H9 (cell line): ENCODE measurements at regions not wholly inside any gene's neighbourhood (a gene's known extent, or its start where the extent isn't known, plus 50 kb on each side); places are given as distances from the start of the nearest gene placed in this dataset.

Experiments used
- DNase-seq: peaks from one replicate; pipeline ENCODE4 v3.0.0-alpha.2; 2017
- H2AFZ ChIP-seq: one replicate; pipeline ENCODE4 v1.6.1; 2013; ENCODE audit warnings: mild to moderate bottlenecking, low read length, control low read depth, moderate library complexity
- H2AK5ac ChIP-seq: 2 replicates; pipeline ENCODE4 v1.6.1; 2013; ENCODE audit warnings: low read length, control low read depth, mixed read lengths; ENCODE audit not compliant: insufficient read length
- H2BK120ac ChIP-seq: one replicate; pipeline ENCODE4 v1.6.1; 2013; ENCODE audit warnings: low read depth, mild to moderate bottlenecking, low read length, control low read depth, inconsistent platforms; ENCODE audit not compliant: poor library complexity, severe bottlenecking
- H2BK12ac ChIP-seq: 2 replicates; pipeline ENCODE4 v1.6.1; 2013; ENCODE audit warnings: low read length, control low read depth, mixed read lengths, low read depth; ENCODE audit not compliant: insufficient read length
- H2BK15ac ChIP-seq: 2 replicates; pipeline ENCODE4 v1.6.1; 2013; ENCODE audit warnings: low read depth, low read length, control low read depth
- H2BK20ac ChIP-seq: one replicate; pipeline ENCODE4 v1.6.1; 2013; ENCODE audit warnings: low read depth, mild to moderate bottlenecking, low read length, control low read depth, inconsistent platforms; ENCODE audit not compliant: poor library complexity, severe bottlenecking
- H2BK5ac ChIP-seq: 2 replicates; pipeline ENCODE4 v1.6.1; 2013; ENCODE audit warnings: low read length, control low read depth, mixed read lengths; ENCODE audit not compliant: insufficient read length
- H3K14ac ChIP-seq: 2 replicates; pipeline ENCODE4 v1.6.1; 2013; ENCODE audit warnings: low read length, control low read depth; ENCODE audit not compliant: insufficient read depth
- H3K18ac ChIP-seq: 2 replicates; pipeline ENCODE4 v1.6.1; 2013; ENCODE audit warnings: low read depth, mild to moderate bottlenecking, mixed read lengths, low read length, control low read depth; ENCODE audit not compliant: insufficient read length
- H3K23ac ChIP-seq: 2 replicates; pipeline ENCODE4 v1.6.1; 2013; ENCODE audit warnings: low read length, control low read depth, mixed read lengths, low read depth; ENCODE audit not compliant: insufficient read length
- H3K23me2 ChIP-seq: 2 replicates; pipeline ENCODE4 v1.6.1; 2013; ENCODE audit warnings: low read depth, mild to moderate bottlenecking, mixed read lengths, low read length, control low read depth; ENCODE audit not compliant: insufficient read length, poor library complexity, severe bottlenecking
- H3K27ac ChIP-seq: 2 replicates; pipeline ENCODE4 v1.5.1; 2013; ENCODE audit warnings: low read length, control low read depth, mixed read lengths, low read depth; ENCODE audit not compliant: insufficient read length
- H3K27me3 ChIP-seq: 2 replicates; pipeline ENCODE4 v1.6.1; 2013; ENCODE audit warnings: low read length, control low read depth, inconsistent platforms; ENCODE audit not compliant: insufficient read depth
- H3K4ac ChIP-seq: 2 replicates; pipeline ENCODE4 v1.6.1; 2013; ENCODE audit warnings: low read depth, mild to moderate bottlenecking, control low read depth, inconsistent platforms, low read length, moderate library complexity
- H3K4me1 ChIP-seq: 2 replicates; pipeline ENCODE4 v1.6.1; 2013; ENCODE audit warnings: low read length, control low read depth, inconsistent platforms; ENCODE audit not compliant: insufficient read depth
- H3K4me2 ChIP-seq: 2 replicates; pipeline ENCODE4 v1.6.1; 2013; ENCODE audit warnings: low read length, control low read depth, mixed read lengths; ENCODE audit not compliant: insufficient read length, insufficient read depth
- H3K56ac ChIP-seq: 2 replicates; pipeline ENCODE4 v1.6.1; 2013; ENCODE audit warnings: low read depth, mild to moderate bottlenecking, mixed read lengths, low read length, control low read depth; ENCODE audit not compliant: insufficient read length
- H3K79me1 ChIP-seq: 2 replicates; pipeline ENCODE4 v1.6.1; 2013; ENCODE audit warnings: low read depth, mild to moderate bottlenecking, moderate library complexity, low read length, control low read depth, inconsistent platforms; ENCODE audit not compliant: insufficient read depth, poor library complexity, severe bottlenecking
- H3K79me2 ChIP-seq: 2 replicates; pipeline ENCODE4 v1.6.1; 2013; ENCODE audit warnings: low read length, control low read depth, inconsistent platforms; ENCODE audit not compliant: insufficient read depth
- H3K9ac ChIP-seq: 2 replicates; pipeline ENCODE4 v1.6.1; 2013; ENCODE audit warnings: low read length, control low read depth, mixed read lengths; ENCODE audit not compliant: insufficient read length; ENCODE audit errors: extremely low read depth
- H3K9me3 ChIP-seq: one replicate; pipeline ENCODE4 v1.6.1; 2013; ENCODE audit warnings: low read depth, low read length, inconsistent platforms; ENCODE audit not compliant: control insufficient read depth
- H3T11ph ChIP-seq: one replicate; pipeline ENCODE4 v1.6.1; 2013; ENCODE audit warnings: mild to moderate bottlenecking, low read length, control low read depth, inconsistent platforms
- H4K20me1 ChIP-seq: one replicate; pipeline ENCODE4 v1.6.1; 2013; ENCODE audit not compliant: control insufficient read depth, insufficient read length, insufficient read depth
- H4K5ac ChIP-seq: 2 replicates; pipeline ENCODE4 v1.6.1; 2013; ENCODE audit warnings: low read depth, mild to moderate bottlenecking, mixed read lengths, low read length, control low read depth; ENCODE audit not compliant: insufficient read length
- H4K8ac ChIP-seq: replicated peaks from 2 replicates; pipeline ENCODE4 v1.6.1; 2013; ENCODE audit warnings: low read length, control low read depth, mixed read lengths, low read depth; ENCODE audit not compliant: insufficient read length
- H4K91ac ChIP-seq: 2 replicates; pipeline ENCODE4 v1.6.1; 2013; ENCODE audit warnings: low read depth, mild to moderate bottlenecking, moderate library complexity, mixed read lengths, low read length, control low read depth; ENCODE audit not compliant: insufficient read length
- H3K27ac Mint-ChIP-seq, 3 experiments: 2 replicates in 2 of 3; 3 replicates in 1 of 3; pipeline ENCODE4 v1.8.0; 2020 to 2021; ENCODE audit warnings: mixed read lengths in 3 of 3, mild to moderate bottlenecking in 1 of 3, moderate library complexity in 1 of 3
- H3K27me3 Mint-ChIP-seq: 2 replicates; pipeline ENCODE4 v1.8.0; 2021; ENCODE audit warnings: low read depth, mild to moderate bottlenecking, moderate library complexity, mixed read lengths
- H3K36me3 Mint-ChIP-seq, 3 experiments: 2 replicates in 2 of 3; 3 replicates in 1 of 3; pipeline ENCODE4 v1.8.0; 2020 to 2021; ENCODE audit warnings: low read depth in 3 of 3, mixed read lengths in 3 of 3; ENCODE audit not compliant: insufficient read depth in 1 of 3
- H3K4me1 Mint-ChIP-seq, 2 experiments: 2 replicates each; pipeline ENCODE4 v1.8.0; 2020; ENCODE audit warnings: mixed read lengths in 2 of 2
- H3K4me3 Mint-ChIP-seq, 2 experiments: 2 replicates in 1 of 2; 3 replicates in 1 of 2; pipeline ENCODE4 v1.8.0; 2020 to 2021; ENCODE audit warnings: mild to moderate bottlenecking in 2 of 2, mixed read lengths in 2 of 2, moderate library complexity in 1 of 2
- H3K9me3 Mint-ChIP-seq, 2 experiments: 2 replicates in 1 of 2; 3 replicates in 1 of 2; pipeline ENCODE4 v1.8.0; 2020; ENCODE audit warnings: mild to moderate bottlenecking in 2 of 2, mixed read lengths in 2 of 2, moderate library complexity in 1 of 2
- CTCF ChIP-seq: fragments of 200-600 bp; sonication (generic); conservative IDR thresholded peaks from 3 replicates; pipeline ENCODE4 v1.8.0; 2021; ENCODE audit warnings: antibody characterized with exemption, mild to moderate bottlenecking
- WGBS: extraction: QIAGEN DNeasy Blood & Tissue Kit; methylation state at CpG from one replicate; pipeline ENCODE4 v1.1.7; 2013; ENCODE audit warnings: missing lambda C conversion rate, low lambda C conversion rate, mixed read lengths; ENCODE audit not compliant: insufficient read length; ENCODE audit errors: extremely low coverage; 5-methylcytosine and 5-hydroxymethylcytosine counted together

- H3K79me1 ChIP-seq: no peaks in the 10 kb centered on the region
- TF ChIP-seq CTCF: no peak
Observed at GRCh38 chr2:67471681-67472080, 74.5 kb downstream of the ETAA1 start.

More at GRCh38 chr2:67471681-67472080, 74.5 kb downstream of the ETAA1 start:
- no peak overlapping the region for H3K4ac ChIP-seq
- H3K27ac ChIP-seq: no peak overlapping the region
- no peak overlapping the region for H2AK5ac ChIP-seq
- peaks cover 0 to 5% of the 10 kb centered on the region in 2 experiments; a peak in 1 of 4 replicates for H3K4me1 Mint-ChIP-seq
- H2BK20ac ChIP-seq: no peak overlapping the region
- H2BK12ac ChIP-seq: no peak overlapping the region
- H3K36me3 Mint-ChIP-seq: no peaks in the 10 kb centered on the region; a peak in 1 of 7 replicates
- H3K79me2 ChIP-seq: no peaks in the 10 kb centered on the region
- no peak overlapping the region for H3K14ac ChIP-seq
- no peak overlapping the region for H3T11ph ChIP-seq
- WGBS: no CpG with 5 or more reads among the region's 3 CpGs
- H3K23ac ChIP-seq: no peak overlapping the region
- no peak overlapping the region for H4K8ac ChIP-seq
- no peaks in the 10 kb centered on the region for H3K4me1 ChIP-seq
- no peaks in the 10 kb centered on the region for H3K23me2 ChIP-seq
- no peak for DNase-seq
- H3K56ac ChIP-seq: no peak overlapping the region
- H3K9ac ChIP-seq: no peak overlapping the region
- no peak overlapping the region for H3K27ac Mint-ChIP-seq
- H3K9me3 Mint-ChIP-seq: no peaks in the 10 kb centered on the region
- H4K20me1 ChIP-seq: no peaks in the 10 kb centered on the region
- no peak overlapping the region for H2BK120ac ChIP-seq
- H2AFZ ChIP-seq: no peak overlapping the region
- H3K9me3 ChIP-seq: no peaks in the 10 kb centered on the region
- H3K27me3 Mint-ChIP-seq: no peaks in the 10 kb centered on the region
- H3K4me2 ChIP-seq: no peak overlapping the region
- H2BK15ac ChIP-seq: no peak overlapping the region
- no peak overlapping the region for H3K4me3 Mint-ChIP-seq
- H4K5ac ChIP-seq: no peak overlapping the region
- no peaks in the 10 kb centered on the region for H3K27me3 ChIP-seq
- H4K91ac ChIP-seq: no peak overlapping the region
- no peak overlapping the region for H2BK5ac ChIP-seq
- no peak overlapping the region for H3K18ac ChIP-seq
